ENCODE measurements at regions not wholly inside any gene's neighbourhood (a gene's known extent, or its start where the extent isn't known, plus 50 kb on each side); places are given as distances from the start of the nearest gene placed in this dataset.

GRCh38 chr2:16252251-16252650 lies 311.9 kb downstream of the MYCN start:
- TF ChIP-seq CTCF (conservative IDR thresholded peaks at IDR 0.05; ENCODE audit: low read length) (no peak), EZH2phosphoT487 (IDR thresholded peaks at IDR 0.05; ENCODE audit: borderline replicate concordance) (no peak)
